Fibroblast of lung (primary cell): ENCODE measurements at regions not wholly inside any gene's neighbourhood (a gene's known extent, or its start where the extent isn't known, plus 50 kb on each side); places are given as distances from the start of the nearest gene placed in this dataset.

Experiments
- EZH2 ChIP-seq: IDR thresholded peaks from 2 replicates; pipeline ENCODE4 v1.5.1; 2012; ENCODE audit warnings: low read length, control low read depth, mild to moderate bottlenecking; ENCODE audit errors: missing control alignments
- TF ChIP-seq, protein P1 (sequence below), 2 donors: IDR thresholded peaks in 1 of 2; conservative IDR thresholded peaks in 1 of 2; 1 replicate in 1 of 2; 2 replicates in 1 of 2; pipeline ENCODE4 v1.5.1; 2011 to 2012; ENCODE audit warnings: low read length in 2 of 2, control low read depth in 1 of 2, inconsistent platforms in 1 of 2, low read depth in 1 of 2, mild to moderate bottlenecking in 1 of 2

GRCh38 chr11:112555491-112556364, 295.1 kb upstream of the PLET1 start:
- TF ChIP-seq, protein P1, sequence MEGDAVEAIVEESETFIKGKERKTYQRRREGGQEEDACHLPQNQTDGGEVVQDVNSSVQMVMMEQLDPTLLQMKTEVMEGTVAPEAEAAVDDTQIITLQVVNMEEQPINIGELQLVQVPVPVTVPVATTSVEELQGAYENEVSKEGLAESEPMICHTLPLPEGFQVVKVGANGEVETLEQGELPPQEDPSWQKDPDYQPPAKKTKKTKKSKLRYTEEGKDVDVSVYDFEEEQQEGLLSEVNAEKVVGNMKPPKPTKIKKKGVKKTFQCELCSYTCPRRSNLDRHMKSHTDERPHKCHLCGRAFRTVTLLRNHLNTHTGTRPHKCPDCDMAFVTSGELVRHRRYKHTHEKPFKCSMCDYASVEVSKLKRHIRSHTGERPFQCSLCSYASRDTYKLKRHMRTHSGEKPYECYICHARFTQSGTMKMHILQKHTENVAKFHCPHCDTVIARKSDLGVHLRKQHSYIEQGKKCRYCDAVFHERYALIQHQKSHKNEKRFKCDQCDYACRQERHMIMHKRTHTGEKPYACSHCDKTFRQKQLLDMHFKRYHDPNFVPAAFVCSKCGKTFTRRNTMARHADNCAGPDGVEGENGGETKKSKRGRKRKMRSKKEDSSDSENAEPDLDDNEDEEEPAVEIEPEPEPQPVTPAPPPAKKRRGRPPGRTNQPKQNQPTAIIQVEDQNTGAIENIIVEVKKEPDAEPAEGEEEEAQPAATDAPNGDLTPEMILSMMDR (conservative IDR thresholded peaks at IDR 0.05 in 1 of 2, IDR thresholded peaks at IDR 0.05 in 1 of 2; ENCODE audit: low read depth in 1 of 2, low read length in 2 of 2): peak; percentile 61 to 84
- TF ChIP-seq EZH2: no peak
